ENCODE measurements at regions not wholly inside any gene's neighbourhood (a gene's known extent, or its start where the extent isn't known, plus 50 kb on each side); places are given as distances from the start of the nearest gene placed in this dataset.

GRCh38 chr1:58063095-58063494, 483.4 kb downstream of the OMA1 start:
- TF ChIP-seq TOX (CRISPR knock-in tag; IDR thresholded peaks at IDR 0.05; ENCODE audit: borderline replicate concordance) (no peak), PATZ1 (CRISPR knock-in tag; IDR thresholded peaks at IDR 0.05; ENCODE audit: borderline replicate concordance) (no peak), SNAI2 (CRISPR knock-in tag; IDR thresholded peaks at IDR 0.05) (no peak), ZC3H10 (CRISPR knock-in tag; IDR thresholded peaks at IDR 0.05) (no peak), ZNF565 (CRISPR knock-in tag; conservative IDR thresholded peaks at IDR 0.05; ENCODE audit: low read depth) (no peak), ARNTL (CRISPR knock-in tag; IDR thresholded peaks at IDR 0.05; ENCODE audit: borderline replicate concordance, low read depth) (no peak), RARB (CRISPR knock-in tag; IDR thresholded peaks at IDR 0.05) (no peak), ZFP3 (CRISPR knock-in tag; IDR thresholded peaks at IDR 0.05) (no peak), PPARA (CRISPR knock-in tag; IDR thresholded peaks at IDR 0.05; ENCODE audit: borderline replicate concordance) (no peak), ISL1 (CRISPR knock-in tag; IDR thresholded peaks at IDR 0.05) (no peak), BACH2 (CRISPR knock-in tag; IDR thresholded peaks at IDR 0.05; ENCODE audit: borderline replicate concordance) (no peak), TCF4 (CRISPR knock-in tag; IDR thresholded peaks at IDR 0.05; ENCODE audit: borderline replicate concordance) (no peak)
- TF ChIP-seq, protein P1, sequence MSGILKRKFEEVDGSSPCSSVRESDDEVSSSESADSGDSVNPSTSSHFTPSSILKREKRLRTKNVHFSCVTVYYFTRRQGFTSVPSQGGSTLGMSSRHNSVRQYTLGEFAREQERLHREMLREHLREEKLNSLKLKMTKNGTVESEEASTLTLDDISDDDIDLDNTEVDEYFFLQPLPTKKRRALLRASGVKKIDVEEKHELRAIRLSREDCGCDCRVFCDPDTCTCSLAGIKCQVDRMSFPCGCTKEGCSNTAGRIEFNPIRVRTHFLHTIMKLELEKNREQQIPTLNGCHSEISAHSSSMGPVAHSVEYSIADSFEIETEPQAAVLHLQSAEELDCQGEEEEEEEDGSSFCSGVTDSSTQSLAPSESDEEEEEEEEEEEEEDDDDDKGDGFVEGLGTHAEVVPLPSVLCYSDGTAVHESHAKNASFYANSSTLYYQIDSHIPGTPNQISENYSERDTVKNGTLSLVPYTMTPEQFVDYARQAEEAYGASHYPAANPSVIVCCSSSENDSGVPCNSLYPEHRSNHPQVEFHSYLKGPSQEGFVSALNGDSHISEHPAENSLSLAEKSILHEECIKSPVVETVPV (CRISPR knock-in tag; IDR thresholded peaks at IDR 0.05): no peak
- TF ChIP-seq, protein P2, sequence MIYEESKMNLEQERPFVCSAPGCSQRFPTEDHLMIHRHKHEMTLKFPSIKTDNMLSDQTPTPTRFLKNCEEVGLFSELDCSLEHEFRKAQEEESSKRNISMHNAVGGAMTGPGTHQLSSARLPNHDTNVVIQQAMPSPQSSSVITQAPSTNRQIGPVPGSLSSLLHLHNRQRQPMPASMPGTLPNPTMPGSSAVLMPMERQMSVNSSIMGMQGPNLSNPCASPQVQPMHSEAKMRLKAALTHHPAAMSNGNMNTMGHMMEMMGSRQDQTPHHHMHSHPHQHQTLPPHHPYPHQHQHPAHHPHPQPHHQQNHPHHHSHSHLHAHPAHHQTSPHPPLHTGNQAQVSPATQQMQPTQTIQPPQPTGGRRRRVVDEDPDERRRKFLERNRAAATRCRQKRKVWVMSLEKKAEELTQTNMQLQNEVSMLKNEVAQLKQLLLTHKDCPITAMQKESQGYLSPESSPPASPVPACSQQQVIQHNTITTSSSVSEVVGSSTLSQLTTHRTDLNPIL (CRISPR knock-in tag; IDR thresholded peaks at IDR 0.05; ENCODE audit: low read depth): no peak
